ENCODE measurements at regions not wholly inside any gene's neighbourhood (a gene's known extent, or its start where the extent isn't known, plus 50 kb on each side); places are given as distances from the start of the nearest gene placed in this dataset.

DNA sequence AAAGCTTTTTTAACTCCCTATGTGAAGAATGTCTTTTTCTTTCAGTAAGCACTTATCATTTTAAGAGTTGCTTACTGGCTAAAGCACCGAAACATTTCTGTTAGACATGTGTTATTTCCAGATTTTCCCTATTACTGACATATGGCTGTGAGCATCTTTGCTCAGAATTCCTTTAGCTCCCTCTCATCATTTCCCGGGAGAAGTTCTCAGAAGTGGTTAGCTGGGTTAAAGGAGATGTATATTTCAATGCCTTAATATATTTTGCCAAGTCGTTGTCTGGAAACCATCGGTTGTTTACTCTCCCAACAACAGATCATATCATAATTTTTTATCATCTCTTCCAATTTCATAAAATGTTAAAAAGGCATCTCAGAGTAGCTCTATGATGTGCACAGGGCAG, 396.5 kb downstream of the OCA2 start:
- no peaks in the 10 kb centered on the region for H3K9me2 ChIP-seq
- H4K20me1 ChIP-seq (ENCODE audit: insufficient read depth) = no peaks in the 10 kb centered on the region
- no peak for TF ChIP-seq PBX3 (IDR thresholded peaks at IDR 0.05)
- TF ChIP-seq, protein P1, sequence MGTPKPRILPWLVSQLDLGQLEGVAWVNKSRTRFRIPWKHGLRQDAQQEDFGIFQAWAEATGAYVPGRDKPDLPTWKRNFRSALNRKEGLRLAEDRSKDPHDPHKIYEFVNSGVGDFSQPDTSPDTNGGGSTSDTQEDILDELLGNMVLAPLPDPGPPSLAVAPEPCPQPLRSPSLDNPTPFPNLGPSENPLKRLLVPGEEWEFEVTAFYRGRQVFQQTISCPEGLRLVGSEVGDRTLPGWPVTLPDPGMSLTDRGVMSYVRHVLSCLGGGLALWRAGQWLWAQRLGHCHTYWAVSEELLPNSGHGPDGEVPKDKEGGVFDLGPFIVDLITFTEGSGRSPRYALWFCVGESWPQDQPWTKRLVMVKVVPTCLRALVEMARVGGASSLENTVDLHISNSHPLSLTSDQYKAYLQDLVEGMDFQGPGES (IDR thresholded peaks at IDR 0.05; ENCODE audit: low read depth, low read length) = no peak
- TF ChIP-seq CHD2 (IDR thresholded peaks at IDR 0.05; ENCODE audit: low read length, partially characterized antibody) = no peak
- TF ChIP-seq EP300 (IDR thresholded peaks at IDR 0.05; ENCODE audit: borderline replicate concordance in 1 of 2, low read depth in 1 of 2, low read length in 1 of 2) = no peak
- no peak for TF ChIP-seq MAX (IDR thresholded peaks at IDR 0.05; ENCODE audit: low read depth)
- TF ChIP-seq, protein P2, sequence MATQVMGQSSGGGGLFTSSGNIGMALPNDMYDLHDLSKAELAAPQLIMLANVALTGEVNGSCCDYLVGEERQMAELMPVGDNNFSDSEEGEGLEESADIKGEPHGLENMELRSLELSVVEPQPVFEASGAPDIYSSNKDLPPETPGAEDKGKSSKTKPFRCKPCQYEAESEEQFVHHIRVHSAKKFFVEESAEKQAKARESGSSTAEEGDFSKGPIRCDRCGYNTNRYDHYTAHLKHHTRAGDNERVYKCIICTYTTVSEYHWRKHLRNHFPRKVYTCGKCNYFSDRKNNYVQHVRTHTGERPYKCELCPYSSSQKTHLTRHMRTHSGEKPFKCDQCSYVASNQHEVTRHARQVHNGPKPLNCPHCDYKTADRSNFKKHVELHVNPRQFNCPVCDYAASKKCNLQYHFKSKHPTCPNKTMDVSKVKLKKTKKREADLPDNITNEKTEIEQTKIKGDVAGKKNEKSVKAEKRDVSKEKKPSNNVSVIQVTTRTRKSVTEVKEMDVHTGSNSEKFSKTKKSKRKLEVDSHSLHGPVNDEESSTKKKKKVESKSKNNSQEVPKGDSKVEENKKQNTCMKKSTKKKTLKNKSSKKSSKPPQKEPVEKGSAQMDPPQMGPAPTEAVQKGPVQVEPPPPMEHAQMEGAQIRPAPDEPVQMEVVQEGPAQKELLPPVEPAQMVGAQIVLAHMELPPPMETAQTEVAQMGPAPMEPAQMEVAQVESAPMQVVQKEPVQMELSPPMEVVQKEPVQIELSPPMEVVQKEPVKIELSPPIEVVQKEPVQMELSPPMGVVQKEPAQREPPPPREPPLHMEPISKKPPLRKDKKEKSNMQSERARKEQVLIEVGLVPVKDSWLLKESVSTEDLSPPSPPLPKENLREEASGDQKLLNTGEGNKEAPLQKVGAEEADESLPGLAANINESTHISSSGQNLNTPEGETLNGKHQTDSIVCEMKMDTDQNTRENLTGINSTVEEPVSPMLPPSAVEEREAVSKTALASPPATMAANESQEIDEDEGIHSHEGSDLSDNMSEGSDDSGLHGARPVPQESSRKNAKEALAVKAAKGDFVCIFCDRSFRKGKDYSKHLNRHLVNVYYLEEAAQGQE (IDR thresholded peaks at IDR 0.05; ENCODE audit: low read depth, low read length) = no peak
- TF ChIP-seq POLR2AphosphoS5 (IDR thresholded peaks at IDR 0.05; ENCODE audit: low read depth, low read length) = no peak
- TF ChIP-seq YY1 (IDR thresholded peaks at IDR 0.05; ENCODE audit: low read depth) = no peak
- no peak for TF ChIP-seq RFX5 (IDR thresholded peaks at IDR 0.05; ENCODE audit: low read length)
- no peak for TF ChIP-seq GABPA (IDR thresholded peaks at IDR 0.05; ENCODE audit: low read depth)
- TF ChIP-seq TAF1 (IDR thresholded peaks at IDR 0.05; ENCODE audit: borderline replicate concordance, low read depth, low read length) = no peak
- H3K4me2 ChIP-seq = no peak overlapping the region
- DNase-seq = no peak
- no peak overlapping the region for H3K9ac ChIP-seq
- no peaks in the 10 kb centered on the region for H3K9me3 ChIP-seq
- H3K27ac ChIP-seq (ENCODE audit: low read depth in 2 of 2, low read length in 1 of 2) = no peak overlapping the region
- WGBS (ENCODE audit: low lambda C conversion rate) = 13% methylated on average over 4 of the region's 4 CpGs
- H2AFZ ChIP-seq (ENCODE audit: low read depth) = no peak overlapping the region
- no peaks in the 10 kb centered on the region for H3K36me3 ChIP-seq (replicated peaks in 1 of 2; ENCODE audit: control insufficient read depth in 1 of 2, insufficient read depth in 2 of 2, low read length in 1 of 2)
- CTCF ChIA-PET = interaction anchor here (1.0 kb wide), 1 partner anchor 11 kb away, joined by 3 read pairs; no protein-coding TSS in a partner anchor
- peaks cover 0 to 2% of the 10 kb centered on the region in 2 experiments; a peak in 1 of 4 replicates for H3K4me1 ChIP-seq (ENCODE audit: control insufficient read depth in 1 of 2, insufficient read depth in 2 of 2, low read depth in 1 of 2, low read length in 1 of 2)
- H3K79me2 ChIP-seq (ENCODE audit: insufficient read depth) = no peaks in the 10 kb centered on the region
- no peaks in the 10 kb centered on the region for H3F3A ChIP-seq (replicated peaks; ENCODE audit: insufficient read depth)
- POLR2A ChIA-PET = no interaction called here
- H3K27me3 ChIP-seq (ENCODE audit: insufficient read depth) = no peaks in the 10 kb centered on the region
- no peak overlapping the region for H3K4me3 ChIP-seq (ENCODE audit: low read depth in 2 of 2, low read length in 1 of 2)

- H3K27ac ChIP-seq (ENCODE audit: low read depth in 2 of 2, low read length in 1 of 2) = no peak overlapping the region
- ChIA-PET CTCF (no interaction called here), POLR2A (no interaction called here)
- H3K4me2 ChIP-seq = no peak overlapping the region
- H3K4me1 ChIP-seq (ENCODE audit: control insufficient read depth in 1 of 2, insufficient read depth in 2 of 2, low read depth in 1 of 2, low read length in 1 of 2) = no peaks in the 10 kb centered on the region; a peak in 1 of 4 replicates
- no peaks in the 10 kb centered on the region for H3K79me2 ChIP-seq (ENCODE audit: insufficient read depth)
- no peaks in the 10 kb centered on the region for H3F3A ChIP-seq (replicated peaks; ENCODE audit: insufficient read depth)
- H3K4me3 ChIP-seq (ENCODE audit: low read depth in 2 of 2, low read length in 1 of 2) = no peak overlapping the region
- 58% methylated on average over 2 of the region's 11 CpGs for WGBS (ENCODE audit: low lambda C conversion rate)
- no peaks in the 10 kb centered on the region for H3K36me3 ChIP-seq (replicated peaks in 1 of 2; ENCODE audit: control insufficient read depth in 1 of 2, insufficient read depth in 2 of 2, low read length in 1 of 2)
- H4K20me1 ChIP-seq (ENCODE audit: insufficient read depth) = no peaks in the 10 kb centered on the region
- H3K9ac ChIP-seq = no peak overlapping the region
- no peaks in the 10 kb centered on the region for H3K27me3 ChIP-seq (ENCODE audit: insufficient read depth)
- H3K9me2 ChIP-seq = no peaks in the 10 kb centered on the region
- no peak overlapping the region for H2AFZ ChIP-seq (ENCODE audit: low read depth)
- H3K9me3 ChIP-seq = no peaks in the 10 kb centered on the region
- no peak for DNase-seq
- TF ChIP-seq SIN3A (IDR thresholded peaks at IDR 0.05; ENCODE audit: borderline replicate concordance, low read depth, low read length) (no peak), NRF1 (IDR thresholded peaks at IDR 0.05; ENCODE audit: low read depth, low read length) (no peak), RAD21 (IDR thresholded peaks at IDR 0.05; ENCODE audit: low read length) (no peak), FOXM1 (IDR thresholded peaks at IDR 0.05; ENCODE audit: low read depth) (no peak), ELF1 (IDR thresholded peaks at IDR 0.05) (no peak), SMC3 (IDR thresholded peaks at IDR 0.05; ENCODE audit: low read depth, low read length) (no peak), TCF12 (IDR thresholded peaks at IDR 0.05) (no peak), JUND (IDR thresholded peaks at IDR 0.05) (no peak)
- TF ChIP-seq, protein P2 (IDR thresholded peaks at IDR 0.05; ENCODE audit: low read depth, low read length) = no peak
- TF ChIP-seq, protein P1 (IDR thresholded peaks at IDR 0.05; ENCODE audit: low read depth, low read length) = no peak
These were observed 397.2 kb downstream of the OCA2 start for GRCh38 chr15:27701956-27702355.
